HepG2 (cell line): ENCODE measurements at regions not wholly inside any gene's neighbourhood (a gene's known extent, or its start where the extent isn't known, plus 50 kb on each side); places are given as distances from the start of the nearest gene placed in this dataset.

Experiments
- ATAC-seq: fragments of 200-7000 bp; cut with Tn5 transposase; 3 replicates; pipeline ENCODE4 v1.9.1; 2020; ENCODE audit warnings: mild to moderate bottlenecking, moderate library complexity
- BruUV-seq: library from RNA; stranded (reverse); fragments of 400-500 nt; replicated peaks from 2 replicates; lab custom pipeline; 2021; lab: Mats Ljungman, UMichigan
- CTCF ChIA-PET: fragments of 300-600 bp; formaldehyde crosslinking; extraction: SDS; loops from one replicate; lab custom pipeline; 2021; ENCODE audit warnings: low total read pairs, inconsistent platforms, low intra/inter-chr PET ratio; lab: Yijun Ruan, JAX
- POLR2A ChIA-PET: fragments of 350-600 bp; sonication (Branson Sonifier 250); formaldehyde crosslinking; loops from one replicate; lab custom pipeline; 2020; ENCODE audit warnings: antibody characterized with exemption, inconsistent platforms; lab: Yijun Ruan, JAX
- DNase-seq: peaks from one replicate; pipeline ENCODE4 v3.0.0-alpha.2; 2015; ENCODE audit warnings: low spot score
- FAIRE-seq: peaks from 3 replicates; lab custom pipeline; 2011; peaks lifted over from hg19 to GRCh38; lab: Jason Lieb, UNC
- H2AFZ ChIP-seq: one replicate; pipeline ENCODE4 v1.6.1; 2011; ENCODE audit warnings: low read length, inconsistent platforms
- H3K27ac ChIP-seq: fragments of 300-600 bp; 3 replicates; pipeline ENCODE4 v1.8.0; 2011; ENCODE audit warnings: mixed run types, mild to moderate bottlenecking, mixed read lengths, low read length, inconsistent platforms; ENCODE audit not compliant: insufficient read depth; ENCODE audit errors: extremely low read length
- H3K27me3 ChIP-seq, 2 experiments: fragments of 200-600 bp in 1 of 2; 2 replicates in 1 of 2; 3 replicates in 1 of 2; pipeline versions ENCODE4 v1.6.0 to v1.8.0; 2011; ENCODE audit warnings: low read length in 2 of 2, mild to moderate bottlenecking in 2 of 2, moderate library complexity in 2 of 2, inconsistent platforms in 1 of 2; ENCODE audit not compliant: insufficient read depth in 2 of 2, control insufficient read depth in 1 of 2
- H3K36me3 ChIP-seq, 2 experiments: fragments of 200-600 bp in 1 of 2; replicated peaks in 1 of 2; 2 replicates in 1 of 2; 3 replicates in 1 of 2; pipeline versions ENCODE4 v1.5.1 to v1.8.0; 2011; ENCODE audit warnings: low read length in 2 of 2, inconsistent platforms in 1 of 2; ENCODE audit not compliant: insufficient read depth in 2 of 2, control insufficient read depth in 1 of 2
- H3K4me1 ChIP-seq: 2 replicates; pipeline ENCODE4 v1.5.1; 2012; ENCODE audit warnings: low read length, inconsistent platforms; ENCODE audit not compliant: insufficient read depth
- H3K4me2 ChIP-seq: 2 replicates; pipeline ENCODE4 v1.6.0; 2011; ENCODE audit warnings: low read depth, low read length, inconsistent platforms
- H3K4me3 ChIP-seq, 3 experiments: fragments of 200-600 bp in 1 of 3; sonication (generic), shearing (Covaris generic) in 1 of 3; replicated peaks in 1 of 3; 2 replicates each; pipeline ENCODE4 v1.5.1; 2011 to 2016; ENCODE audit warnings: low read length in 3 of 3, inconsistent platforms in 2 of 3, low read depth in 2 of 3, mild to moderate bottlenecking in 2 of 3, control low read depth in 1 of 3, mixed read lengths in 1 of 3; ENCODE audit not compliant: insufficient read depth in 1 of 3
- H3K79me2 ChIP-seq: one replicate; pipeline ENCODE4 v1.6.1; 2011; ENCODE audit warnings: low read length, inconsistent platforms; ENCODE audit not compliant: insufficient read depth
- H3K9ac ChIP-seq: 2 replicates; pipeline ENCODE4 v1.6.0; 2011; ENCODE audit warnings: mild to moderate bottlenecking, low read depth, low read length, inconsistent platforms; ENCODE audit not compliant: insufficient read depth
- H3K9me3 ChIP-seq: 2 replicates; pipeline ENCODE4 v1.5.1; 2012; ENCODE audit warnings: mild to moderate bottlenecking, low read length
- H4K20me1 ChIP-seq: 2 replicates; pipeline ENCODE4 v1.6.0; 2011; ENCODE audit warnings: inconsistent platforms, mild to moderate bottlenecking, low read length, moderate library complexity; ENCODE audit not compliant: insufficient read depth
- AKAP8 ChIP-seq: sonication (generic); formaldehyde crosslinking; IDR thresholded peaks from 2 replicates; pipeline ENCODE4 v1.5.1; 2020; ENCODE audit warnings: mild to moderate bottlenecking, missing genetic modification reagents
- ARNT ChIP-seq: fragments of 450-650 bp; IDR thresholded peaks from 2 replicates; pipeline ENCODE4 v1.6.1; 2017
- BRCA1 ChIP-seq: sonication (generic); formaldehyde crosslinking; IDR thresholded peaks from 2 replicates; pipeline ENCODE4 v1.4.0; 2020; ENCODE audit warnings: missing genetic modification reagents
- MIER2 ChIP-seq: IDR thresholded peaks from 2 replicates; pipeline ENCODE4 v1.6.1; 2016; ENCODE audit warnings: missing biosample characterization, missing genetic modification reagents
- NFE2L2 ChIP-seq: fragments of 150-350 bp; IDR thresholded peaks from 2 replicates; pipeline ENCODE4 v1.6.1; 2014; ENCODE audit warnings: low read length
- NR2F1 ChIP-seq, 2 experiments: fragments of 450-650 bp in 1 of 2; formaldehyde crosslinking in 1 of 2; IDR thresholded peaks; 2 replicates each; pipeline versions ENCODE4 v1.5.0 to v1.6.1; 2016 to 2020; ENCODE audit warnings: mild to moderate bottlenecking in 1 of 2, missing compliant biosample characterization in 1 of 2, missing genetic modification reagents in 1 of 2, moderate library complexity in 1 of 2
- RORA ChIP-seq: sonication (generic); formaldehyde crosslinking; IDR thresholded peaks from 2 replicates; pipeline ENCODE4 v1.5.0; 2020; ENCODE audit warnings: mild to moderate bottlenecking, missing genetic modification reagents, moderate library complexity
- ZFP90 ChIP-seq: sonication (generic); formaldehyde crosslinking; IDR thresholded peaks from 2 replicates; pipeline ENCODE4 v1.8.0; 2022; ENCODE audit warnings: missing genetic modification reagents, mild to moderate bottlenecking, inconsistent platforms, borderline replicate concordance
- ZNF263 ChIP-seq: sonication (generic); formaldehyde crosslinking; IDR thresholded peaks from 2 replicates; pipeline ENCODE4 v1.4.0; 2020; ENCODE audit warnings: missing genetic modification reagents
- ZNF567 ChIP-seq: sonication (generic); formaldehyde crosslinking; IDR thresholded peaks from 2 replicates; pipeline ENCODE4 v1.8.1; 2023; ENCODE audit warnings: mild to moderate bottlenecking, missing genetic modification reagents, borderline replicate concordance
- ZNF674 ChIP-seq: sonication (generic); formaldehyde crosslinking; IDR thresholded peaks from 2 replicates; pipeline ENCODE4 v1.5.0; 2020; ENCODE audit warnings: low read depth, mild to moderate bottlenecking, missing genetic modification reagents
- WGBS: methylation state at CpG from one replicate; pipeline ENCODE4 v1.1.6; 2017; ENCODE audit warnings: low lambda C conversion rate; 5-methylcytosine and 5-hydroxymethylcytosine counted together
- in situ Hi-C: cut with HindIII; loops from 2 replicates; pipeline ENCODE4 v1.10.0; 2017; ENCODE audit warnings: low pct_unique_long_range_greater_than_20kb; ENCODE audit not compliant: extremely low pct_ligation_motif_present
- intact Hi-C: fragments of 100-400 bp; cut with micrococcal nuclease; formaldehyde crosslinking; loops from one replicate; pipeline ENCODE4 v1.10.0; 2022; ENCODE audit not compliant: unreplicated experiment
- TF ChIP-seq, protein P1 (sequence below): sonication (generic); formaldehyde crosslinking; IDR thresholded peaks from 2 replicates; pipeline ENCODE4 v1.8.0; 2022; ENCODE audit warnings: mild to moderate bottlenecking, missing genetic modification reagents; ENCODE audit not compliant: insufficient replicate concordance
- TF ChIP-seq, protein P2 (sequence below): sonication (generic); formaldehyde crosslinking; IDR thresholded peaks from 2 replicates; pipeline ENCODE4 v1.5.0; 2020; ENCODE audit warnings: missing genetic modification reagents
- TF ChIP-seq, protein P3 (sequence below): sonication (generic); formaldehyde crosslinking; IDR thresholded peaks from 2 replicates; pipeline ENCODE4 v1.4.0; 2020; ENCODE audit warnings: mild to moderate bottlenecking, missing genetic modification reagents
- TF ChIP-seq, protein P4 (sequence below): sonication (generic); formaldehyde crosslinking; IDR thresholded peaks from 2 replicates; pipeline ENCODE4 v1.8.0; 2022; ENCODE audit warnings: missing genetic modification reagents, mild to moderate bottlenecking, moderate library complexity, borderline replicate concordance

DNA sequence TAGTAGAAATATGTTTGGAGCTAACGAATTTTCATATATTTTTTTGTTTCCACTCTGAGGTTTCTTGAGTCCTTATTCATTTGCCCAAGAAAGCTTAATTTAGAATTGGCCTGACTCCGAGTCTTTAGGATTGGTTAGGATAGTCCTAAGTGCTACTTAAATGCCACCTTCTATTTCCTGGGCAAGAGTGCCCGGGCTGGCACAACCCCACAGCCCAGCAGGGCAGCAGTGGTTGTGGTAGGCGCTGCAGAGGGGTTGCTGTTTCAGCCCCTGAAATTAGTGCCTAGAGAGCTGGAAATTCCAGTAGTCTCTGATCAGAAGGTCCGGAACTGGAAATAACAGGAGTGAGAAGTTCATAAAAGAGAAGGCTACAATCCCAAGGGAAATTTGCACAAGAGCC lies 139.4 kb upstream of the TENT5A start (continued):
- TF ChIP-seq, protein P1, sequence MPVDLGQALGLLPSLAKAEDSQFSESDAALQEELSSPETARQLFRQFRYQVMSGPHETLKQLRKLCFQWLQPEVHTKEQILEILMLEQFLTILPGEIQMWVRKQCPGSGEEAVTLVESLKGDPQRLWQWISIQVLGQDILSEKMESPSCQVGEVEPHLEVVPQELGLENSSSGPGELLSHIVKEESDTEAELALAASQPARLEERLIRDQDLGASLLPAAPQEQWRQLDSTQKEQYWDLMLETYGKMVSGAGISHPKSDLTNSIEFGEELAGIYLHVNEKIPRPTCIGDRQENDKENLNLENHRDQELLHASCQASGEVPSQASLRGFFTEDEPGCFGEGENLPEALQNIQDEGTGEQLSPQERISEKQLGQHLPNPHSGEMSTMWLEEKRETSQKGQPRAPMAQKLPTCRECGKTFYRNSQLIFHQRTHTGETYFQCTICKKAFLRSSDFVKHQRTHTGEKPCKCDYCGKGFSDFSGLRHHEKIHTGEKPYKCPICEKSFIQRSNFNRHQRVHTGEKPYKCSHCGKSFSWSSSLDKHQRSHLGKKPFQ (CRISPR knock-in tag) = no peak
- TF ChIP-seq, protein P2, sequence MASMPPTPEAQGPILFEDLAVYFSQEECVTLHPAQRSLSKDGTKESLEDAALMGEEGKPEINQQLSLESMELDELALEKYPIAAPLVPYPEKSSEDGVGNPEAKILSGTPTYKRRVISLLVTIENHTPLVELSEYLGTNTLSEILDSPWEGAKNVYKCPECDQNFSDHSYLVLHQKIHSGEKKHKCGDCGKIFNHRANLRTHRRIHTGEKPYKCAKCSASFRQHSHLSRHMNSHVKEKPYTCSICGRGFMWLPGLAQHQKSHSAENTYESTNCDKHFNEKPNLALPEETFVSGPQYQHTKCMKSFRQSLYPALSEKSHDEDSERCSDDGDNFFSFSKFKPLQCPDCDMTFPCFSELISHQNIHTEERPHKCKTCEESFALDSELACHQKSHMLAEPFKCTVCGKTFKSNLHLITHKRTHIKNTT (CRISPR knock-in tag) = no peak
- no peak for TF ChIP-seq AKAP8 (CRISPR knock-in tag)
- no peak for TF ChIP-seq ZNF567

DNA sequence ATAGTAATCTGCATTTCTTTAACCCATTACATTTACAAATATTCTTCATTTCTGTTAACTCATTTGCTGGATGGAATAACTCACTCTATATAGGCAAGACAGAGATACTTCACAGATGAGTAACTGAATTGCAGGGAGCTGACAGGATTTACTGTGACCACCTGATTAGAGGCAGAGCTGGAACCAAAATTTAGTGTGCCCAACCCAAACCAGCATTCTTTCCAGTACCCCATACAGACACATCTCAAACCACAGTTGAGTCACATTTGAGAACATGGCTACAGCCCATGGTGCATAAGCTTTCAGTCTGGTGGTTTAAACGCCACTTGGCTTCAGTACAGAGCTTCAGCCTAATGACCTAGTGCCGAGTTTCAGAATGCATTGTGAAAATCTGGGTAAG lies 138.4 kb upstream of the TENT5A start:
- ChIA-PET CTCF (no interaction called here), POLR2A (no interaction called here)
- no peak for FAIRE-seq
- no peak for ATAC-seq
- intact Hi-C loops (no loop called here), in situ Hi-C loops (no loop called here)
- no peak overlapping the region for H3K9ac ChIP-seq
- H3K4me1 ChIP-seq = peaks cover 23% of the 10 kb centered on the region
- H2AFZ ChIP-seq = no peak overlapping the region
- H3K4me3 ChIP-seq = no peak overlapping the region
- H4K20me1 ChIP-seq = no peaks in the 10 kb centered on the region
- BruUV-seq = no TSS peak
- no peaks in the 10 kb centered on the region for H3K9me3 ChIP-seq
- 85% methylated on average over 2 of the region's 2 CpGs for WGBS
- no peak overlapping the region for H3K27ac ChIP-seq
- no peaks in the 10 kb centered on the region for H3K36me3 ChIP-seq
- no peak for DNase-seq
- H3K79me2 ChIP-seq = no peaks in the 10 kb centered on the region
- no peak overlapping the region for H3K4me2 ChIP-seq
- H3K27me3 ChIP-seq = no peaks in the 10 kb centered on the region
- TF ChIP-seq NFE2L2 (no peak), BRCA1 (CRISPR knock-in tag) (no peak), ZFP90 (no peak), ZNF674 (no peak), ARNT (no peak), MIER2 (CRISPR knock-in tag) (no peak), NR2F1 (CRISPR knock-in tag; IDR thresholded peaks at IDR 0.05) (no peak), RORA (CRISPR knock-in tag) (no peak), ZNF263 (CRISPR knock-in tag) (no peak)
- TF ChIP-seq, protein P3, sequence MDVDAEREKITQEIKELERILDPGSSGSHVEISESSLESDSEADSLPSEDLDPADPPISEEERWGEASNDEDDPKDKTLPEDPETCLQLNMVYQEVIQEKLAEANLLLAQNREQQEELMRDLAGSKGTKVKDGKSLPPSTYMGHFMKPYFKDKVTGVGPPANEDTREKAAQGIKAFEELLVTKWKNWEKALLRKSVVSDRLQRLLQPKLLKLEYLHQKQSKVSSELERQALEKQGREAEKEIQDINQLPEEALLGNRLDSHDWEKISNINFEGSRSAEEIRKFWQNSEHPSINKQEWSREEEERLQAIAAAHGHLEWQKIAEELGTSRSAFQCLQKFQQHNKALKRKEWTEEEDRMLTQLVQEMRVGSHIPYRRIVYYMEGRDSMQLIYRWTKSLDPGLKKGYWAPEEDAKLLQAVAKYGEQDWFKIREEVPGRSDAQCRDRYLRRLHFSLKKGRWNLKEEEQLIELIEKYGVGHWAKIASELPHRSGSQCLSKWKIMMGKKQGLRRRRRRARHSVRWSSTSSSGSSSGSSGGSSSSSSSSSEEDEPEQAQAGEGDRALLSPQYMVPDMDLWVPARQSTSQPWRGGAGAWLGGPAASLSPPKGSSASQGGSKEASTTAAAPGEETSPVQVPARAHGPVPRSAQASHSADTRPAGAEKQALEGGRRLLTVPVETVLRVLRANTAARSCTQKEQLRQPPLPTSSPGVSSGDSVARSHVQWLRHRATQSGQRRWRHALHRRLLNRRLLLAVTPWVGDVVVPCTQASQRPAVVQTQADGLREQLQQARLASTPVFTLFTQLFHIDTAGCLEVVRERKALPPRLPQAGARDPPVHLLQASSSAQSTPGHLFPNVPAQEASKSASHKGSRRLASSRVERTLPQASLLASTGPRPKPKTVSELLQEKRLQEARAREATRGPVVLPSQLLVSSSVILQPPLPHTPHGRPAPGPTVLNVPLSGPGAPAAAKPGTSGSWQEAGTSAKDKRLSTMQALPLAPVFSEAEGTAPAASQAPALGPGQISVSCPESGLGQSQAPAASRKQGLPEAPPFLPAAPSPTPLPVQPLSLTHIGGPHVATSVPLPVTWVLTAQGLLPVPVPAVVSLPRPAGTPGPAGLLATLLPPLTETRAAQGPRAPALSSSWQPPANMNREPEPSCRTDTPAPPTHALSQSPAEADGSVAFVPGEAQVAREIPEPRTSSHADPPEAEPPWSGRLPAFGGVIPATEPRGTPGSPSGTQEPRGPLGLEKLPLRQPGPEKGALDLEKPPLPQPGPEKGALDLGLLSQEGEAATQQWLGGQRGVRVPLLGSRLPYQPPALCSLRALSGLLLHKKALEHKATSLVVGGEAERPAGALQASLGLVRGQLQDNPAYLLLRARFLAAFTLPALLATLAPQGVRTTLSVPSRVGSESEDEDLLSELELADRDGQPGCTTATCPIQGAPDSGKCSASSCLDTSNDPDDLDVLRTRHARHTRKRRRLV (CRISPR knock-in tag) = no peak
- TF ChIP-seq, protein P4, sequence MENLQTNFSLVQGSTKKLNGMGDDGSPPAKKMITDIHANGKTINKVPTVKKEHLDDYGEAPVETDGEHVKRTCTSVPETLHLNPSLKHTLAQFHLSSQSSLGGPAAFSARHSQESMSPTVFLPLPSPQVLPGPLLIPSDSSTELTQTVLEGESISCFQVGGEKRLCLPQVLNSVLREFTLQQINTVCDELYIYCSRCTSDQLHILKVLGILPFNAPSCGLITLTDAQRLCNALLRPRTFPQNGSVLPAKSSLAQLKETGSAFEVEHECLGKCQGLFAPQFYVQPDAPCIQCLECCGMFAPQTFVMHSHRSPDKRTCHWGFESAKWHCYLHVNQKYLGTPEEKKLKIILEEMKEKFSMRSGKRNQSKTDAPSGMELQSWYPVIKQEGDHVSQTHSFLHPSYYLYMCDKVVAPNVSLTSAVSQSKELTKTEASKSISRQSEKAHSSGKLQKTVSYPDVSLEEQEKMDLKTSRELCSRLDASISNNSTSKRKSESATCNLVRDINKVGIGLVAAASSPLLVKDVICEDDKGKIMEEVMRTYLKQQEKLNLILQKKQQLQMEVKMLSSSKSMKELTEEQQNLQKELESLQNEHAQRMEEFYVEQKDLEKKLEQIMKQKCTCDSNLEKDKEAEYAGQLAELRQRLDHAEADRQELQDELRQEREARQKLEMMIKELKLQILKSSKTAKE = no peak
